ENCODE measurements at regions not wholly inside any gene's neighbourhood (a gene's known extent, or its start where the extent isn't known, plus 50 kb on each side); places are given as distances from the start of the nearest gene placed in this dataset.

- DNase-seq (ENCODE audit: low read depth): no peak
Measured at GRCh38 chr6:14612016-14612980, 494.7 kb downstream of the CD83 start.

GRCh38 chr6:14614631-14615030, 497.1 kb downstream of the CD83 start:
- DNase-seq (ENCODE audit: low read depth): no peak

GRCh38 chr6:14616656-14617055, 499.1 kb downstream of the CD83 start:
- DNase-seq (ENCODE audit: low read depth): no peak

- DNase-seq (ENCODE audit: low read depth): no peak
Measured at GRCh38 chr6:14618759-14619418, 501.3 kb downstream of the CD83 start.

- DNase-seq (ENCODE audit: low read depth): no peak
Measured at GRCh38 chr6:14619419-14619781, 501.8 kb downstream of the CD83 start.

GRCh38 chr6:14620522-14620921, 502.9 kb downstream of the CD83 start:
- no peak for DNase-seq (ENCODE audit: low read depth)

GRCh38 chr6:14621518-14621917, 503.9 kb downstream of the CD83 start:
- no peak for DNase-seq (ENCODE audit: low read depth)

- DNase-seq (ENCODE audit: low read depth): no peak
Measured at GRCh38 chr6:14622085-14622484, 504.5 kb downstream of the CD83 start.

- DNase-seq (ENCODE audit: low read depth): no peak
Measured at GRCh38 chr6:14622909-14623505, 505.4 kb downstream of the CD83 start.

- no peak for DNase-seq (ENCODE audit: low read depth)
Measured at GRCh38 chr6:14625173-14625895, 507.8 kb downstream of the CD83 start.

GRCh38 chr6:14626556-14626955, 509.0 kb downstream of the CD83 start:
- no peak for DNase-seq (ENCODE audit: low read depth)

- no peak for DNase-seq (ENCODE audit: low read depth)
Measured at GRCh38 chr6:14630016-14630415, 512.4 kb downstream of the CD83 start.

GRCh38 chr6:14633479-14633878, 515.9 kb downstream of the CD83 start:
- DNase-seq (ENCODE audit: low read depth): no peak

GRCh38 chr6:14634072-14634471, 516.5 kb downstream of the CD83 start:
- DNase-seq (ENCODE audit: low read depth): no peak

- DNase-seq (ENCODE audit: low read depth): peak; percentile 17
Measured at GRCh38 chr6:14635195-14635594, 517.6 kb downstream of the CD83 start.

GRCh38 chr6:14635934-14636591, 518.5 kb downstream of the CD83 start:
- no peak for DNase-seq (ENCODE audit: low read depth)

- DNase-seq (ENCODE audit: low read depth): no peak
Measured at GRCh38 chr6:14638435-14638905, 520.9 kb downstream of the CD83 start.

- no peak for DNase-seq (ENCODE audit: low read depth)
Measured at GRCh38 chr6:14638906-14639761, 521.6 kb downstream of the CD83 start.

GRCh38 chr6:14639983-14640599, 522.5 kb downstream of the CD83 start:
- DNase-seq (ENCODE audit: low read depth): no peak

- DNase-seq (ENCODE audit: low read depth): no peak
Measured at GRCh38 chr6:14640631-14641030, 523.1 kb downstream of the CD83 start.
